ENCODE measurements at regions not wholly inside any gene's neighbourhood (a gene's known extent, or its start where the extent isn't known, plus 50 kb on each side); places are given as distances from the start of the nearest gene placed in this dataset.
"Not testable (repeated sequence)": the region's sequence is repeated elsewhere in the genome, so short reads cannot be mapped to it uniquely, and the experiment has no call there.

DNA sequence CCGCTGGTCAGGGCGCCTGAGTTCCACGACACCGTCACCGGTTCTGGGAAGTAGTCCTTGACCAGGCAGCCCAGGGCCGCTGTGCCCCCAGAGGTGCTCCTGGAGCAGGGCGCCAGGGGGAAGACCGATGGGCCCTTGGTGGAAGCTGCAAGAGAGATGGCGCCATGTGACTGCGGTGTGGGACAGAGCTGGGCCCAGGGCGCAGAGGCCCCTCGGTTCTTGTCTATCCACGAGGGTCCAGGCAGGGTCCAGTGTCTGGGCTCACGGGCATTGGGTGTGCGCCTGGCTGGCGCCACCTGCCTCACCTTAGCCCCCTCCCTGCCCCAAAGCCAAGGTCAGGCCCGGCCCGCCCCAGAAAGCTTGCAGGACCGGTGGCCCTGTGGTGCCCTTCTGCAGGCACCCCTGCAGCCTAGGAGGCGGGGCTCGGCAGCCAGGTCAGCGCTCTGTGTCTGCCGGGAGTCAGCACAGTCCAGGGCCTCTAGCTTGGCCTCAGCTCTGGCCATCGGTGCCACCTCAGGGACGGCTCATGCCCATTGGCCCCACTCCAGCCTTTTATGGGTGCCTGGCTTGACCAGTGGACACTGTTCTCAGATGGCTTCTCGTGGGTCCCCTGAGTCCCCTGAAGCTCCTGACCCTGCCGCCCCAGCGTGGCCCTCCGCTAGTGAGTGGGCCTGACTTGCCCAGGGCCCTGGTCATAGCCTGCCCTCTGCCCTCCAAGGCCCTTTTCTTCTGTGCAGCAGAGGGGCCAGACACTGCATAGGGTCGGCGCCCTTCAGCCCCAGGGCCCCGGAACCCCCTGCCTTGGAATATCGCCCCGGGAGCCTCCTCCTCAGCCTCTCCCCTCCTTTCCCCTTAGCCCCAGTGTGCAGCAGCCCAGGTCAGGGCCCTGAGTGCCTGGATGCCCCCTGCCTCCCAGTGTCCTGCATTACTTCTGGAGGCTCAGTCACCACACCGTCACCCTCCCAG, 245.2 kb downstream of the TMEM121 start:
- TF ChIP-seq, protein P1, sequence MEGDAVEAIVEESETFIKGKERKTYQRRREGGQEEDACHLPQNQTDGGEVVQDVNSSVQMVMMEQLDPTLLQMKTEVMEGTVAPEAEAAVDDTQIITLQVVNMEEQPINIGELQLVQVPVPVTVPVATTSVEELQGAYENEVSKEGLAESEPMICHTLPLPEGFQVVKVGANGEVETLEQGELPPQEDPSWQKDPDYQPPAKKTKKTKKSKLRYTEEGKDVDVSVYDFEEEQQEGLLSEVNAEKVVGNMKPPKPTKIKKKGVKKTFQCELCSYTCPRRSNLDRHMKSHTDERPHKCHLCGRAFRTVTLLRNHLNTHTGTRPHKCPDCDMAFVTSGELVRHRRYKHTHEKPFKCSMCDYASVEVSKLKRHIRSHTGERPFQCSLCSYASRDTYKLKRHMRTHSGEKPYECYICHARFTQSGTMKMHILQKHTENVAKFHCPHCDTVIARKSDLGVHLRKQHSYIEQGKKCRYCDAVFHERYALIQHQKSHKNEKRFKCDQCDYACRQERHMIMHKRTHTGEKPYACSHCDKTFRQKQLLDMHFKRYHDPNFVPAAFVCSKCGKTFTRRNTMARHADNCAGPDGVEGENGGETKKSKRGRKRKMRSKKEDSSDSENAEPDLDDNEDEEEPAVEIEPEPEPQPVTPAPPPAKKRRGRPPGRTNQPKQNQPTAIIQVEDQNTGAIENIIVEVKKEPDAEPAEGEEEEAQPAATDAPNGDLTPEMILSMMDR (IDR thresholded peaks at IDR 0.05; ENCODE audit: extremely low read depth in 1 of 2, insufficient read depth in 1 of 2, low read depth in 1 of 2, low read length in 2 of 2): not testable (repeated sequence)
- not testable (repeated sequence) for TF ChIP-seq POLR2A (IDR thresholded peaks at IDR 0.05; ENCODE audit: low read depth, low read length); POLR2AphosphoS5 (IDR thresholded peaks at IDR 0.05; ENCODE audit: insufficient read depth, low read depth, low read length); EZH2 (IDR thresholded peaks at IDR 0.05; ENCODE audit: borderline replicate concordance, low read depth, low read length, severe bottlenecking); GATA2 (IDR thresholded peaks at IDR 0.05; ENCODE audit: insufficient read depth, insufficient read length, low read depth, low read length); JUN (IDR thresholded peaks at IDR 0.05; ENCODE audit: borderline replicate concordance, insufficient read depth, insufficient read length, low read depth)
- TF ChIP-seq, protein P2, sequence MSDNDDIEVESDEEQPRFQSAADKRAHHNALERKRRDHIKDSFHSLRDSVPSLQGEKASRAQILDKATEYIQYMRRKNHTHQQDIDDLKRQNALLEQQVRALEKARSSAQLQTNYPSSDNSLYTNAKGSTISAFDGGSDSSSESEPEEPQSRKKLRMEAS (IDR thresholded peaks at IDR 0.05; ENCODE audit: insufficient read depth, insufficient read length): not testable (repeated sequence)

Data from endothelial cell of umbilical vein (primary cell).